T1000 (cell line): ENCODE measurements at regions not wholly inside any gene's neighbourhood (a gene's known extent, or its start where the extent isn't known, plus 50 kb on each side); places are given as distances from the start of the nearest gene placed in this dataset.

Experiments
- DNase-seq: peaks from one replicate; lab custom pipeline; 2025; ENCODE audit warnings: mixed read lengths; lab: John Stamatoyannopoulos, UW

- no peak for DNase-seq
Observed at GRCh38 chr10:78481842-78482241, 448.2 kb downstream of the RPS24 start.

DNA sequence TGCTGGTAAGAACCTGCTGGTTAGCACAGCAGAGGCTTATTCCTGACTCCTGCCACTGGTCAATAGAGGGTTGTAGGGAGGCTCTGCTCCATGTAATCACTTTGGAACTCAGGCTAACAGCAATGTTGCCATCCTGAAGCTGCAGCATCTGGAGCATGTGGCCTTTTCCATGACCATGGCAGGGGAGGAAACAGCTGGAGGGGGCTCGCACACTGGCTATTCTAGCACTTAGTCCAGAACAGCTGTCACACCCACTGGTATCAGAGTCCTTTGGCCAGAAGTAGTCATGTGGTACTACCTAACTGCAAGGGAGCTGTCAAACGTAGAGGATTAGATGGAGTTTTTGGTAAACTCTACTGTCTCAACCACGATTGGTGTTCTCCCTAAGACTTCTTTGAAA lies 450.0 kb downstream of the RPS24 start:
- no peak for DNase-seq

- no peak for DNase-seq
Observed at GRCh38 chr10:78489034-78489433, 455.4 kb downstream of the RPS24 start.

GRCh38 chr10:78491812-78492211 lies 458.1 kb downstream of the RPS24 start:
- peak; percentile 46 for DNase-seq

- DNase-seq: no peak
Observed at GRCh38 chr10:78492424-78492823, 458.8 kb downstream of the RPS24 start.

DNA sequence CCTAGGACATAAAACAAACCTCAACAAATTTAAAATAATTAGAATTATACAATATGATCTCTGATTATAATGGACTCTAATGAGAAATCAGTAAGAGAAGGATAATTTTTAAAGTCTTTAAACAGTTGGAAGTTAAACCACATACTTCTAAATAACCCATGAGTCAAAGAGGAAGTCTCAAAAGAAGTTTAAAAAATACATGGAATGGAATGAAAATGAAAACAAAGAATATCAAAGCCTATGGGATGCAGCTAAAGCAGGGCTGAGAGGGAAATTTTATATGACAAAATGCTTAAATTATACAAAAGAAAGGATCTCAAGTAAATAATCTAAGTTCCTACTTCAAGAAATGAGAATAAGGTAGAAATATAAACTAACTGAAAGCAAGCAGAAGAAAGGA lies 460.5 kb downstream of the RPS24 start:
- no peak for DNase-seq

GRCh38 chr10:78502210-78502936 lies 468.7 kb downstream of the RPS24 start:
- DNase-seq: peak; percentile 33

DNA sequence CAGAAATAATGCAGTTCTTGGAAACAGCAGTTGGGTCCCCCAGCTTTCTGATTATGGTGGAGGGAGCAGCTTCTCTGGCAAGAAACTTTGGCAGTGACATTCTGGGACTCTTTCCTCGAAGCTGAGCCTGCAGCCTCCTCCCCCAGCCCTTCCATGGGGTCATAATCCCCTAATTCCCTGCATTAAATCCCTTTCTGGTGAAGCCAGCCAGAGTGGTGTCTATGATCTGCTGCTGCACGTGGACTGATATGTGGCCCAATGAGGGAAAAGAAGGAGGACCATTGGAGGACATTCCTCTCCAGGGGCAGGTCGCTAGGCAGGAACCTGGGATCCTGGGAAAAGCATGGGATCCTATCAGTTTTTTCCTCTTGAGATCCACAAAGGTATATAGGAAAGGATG lies 470.5 kb downstream of the RPS24 start:
- DNase-seq: no peak

GRCh38 chr10:78505657-78506056 lies 472.0 kb downstream of the RPS24 start:
- DNase-seq: no peak

DNA sequence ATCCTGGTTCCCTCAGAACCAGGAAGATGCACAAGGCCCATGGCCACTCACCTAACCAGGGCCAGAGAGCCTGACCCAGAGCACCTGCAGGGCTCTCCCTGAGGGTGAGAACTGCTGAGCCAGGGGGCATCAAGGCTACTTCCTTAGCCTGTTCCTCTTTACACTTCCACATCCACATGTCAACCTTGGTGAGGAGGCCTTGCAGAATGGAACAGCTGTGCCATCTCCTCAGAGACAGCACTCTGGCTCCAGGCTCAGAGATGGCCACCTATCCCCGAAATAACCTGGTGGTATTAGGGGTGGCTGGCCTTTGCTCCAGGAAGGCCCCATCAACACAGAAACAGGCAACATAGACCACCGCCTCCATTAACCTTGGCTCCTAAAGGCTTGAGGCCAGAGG lies 473.0 kb downstream of the RPS24 start:
- DNase-seq: no peak

DNA sequence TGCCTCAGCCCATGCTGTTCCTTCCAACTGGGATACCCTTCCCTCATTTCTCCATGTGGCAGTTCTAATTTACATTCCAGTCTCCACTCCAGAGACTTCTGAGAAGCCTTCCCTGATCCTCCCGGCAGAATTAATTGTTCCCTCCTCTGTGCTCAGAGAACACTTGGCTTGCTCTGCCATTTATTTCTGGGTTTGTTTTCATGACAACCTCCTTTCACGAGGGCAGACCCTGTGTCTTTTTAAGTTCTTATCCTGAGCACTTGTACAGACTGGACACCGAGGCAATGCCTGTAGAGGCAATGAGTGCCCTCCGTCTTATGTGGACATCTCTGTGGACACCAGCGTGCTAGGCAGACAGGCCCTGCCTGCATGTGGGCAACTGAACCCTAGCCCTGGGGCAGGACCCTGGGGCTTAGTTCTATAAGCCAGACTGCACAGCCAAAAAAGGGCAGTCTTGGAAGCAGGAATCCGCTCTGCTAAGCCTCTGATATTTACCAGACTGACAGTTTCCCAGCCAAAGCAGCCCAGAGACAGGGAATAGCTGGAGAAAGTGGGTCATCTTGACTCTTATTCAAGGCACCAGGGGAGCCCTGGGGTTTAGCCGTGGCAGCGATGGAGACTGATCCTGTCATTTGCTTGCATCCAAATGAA lies 474.0 kb downstream of the RPS24 start:
- DNase-seq: no peak

DNA sequence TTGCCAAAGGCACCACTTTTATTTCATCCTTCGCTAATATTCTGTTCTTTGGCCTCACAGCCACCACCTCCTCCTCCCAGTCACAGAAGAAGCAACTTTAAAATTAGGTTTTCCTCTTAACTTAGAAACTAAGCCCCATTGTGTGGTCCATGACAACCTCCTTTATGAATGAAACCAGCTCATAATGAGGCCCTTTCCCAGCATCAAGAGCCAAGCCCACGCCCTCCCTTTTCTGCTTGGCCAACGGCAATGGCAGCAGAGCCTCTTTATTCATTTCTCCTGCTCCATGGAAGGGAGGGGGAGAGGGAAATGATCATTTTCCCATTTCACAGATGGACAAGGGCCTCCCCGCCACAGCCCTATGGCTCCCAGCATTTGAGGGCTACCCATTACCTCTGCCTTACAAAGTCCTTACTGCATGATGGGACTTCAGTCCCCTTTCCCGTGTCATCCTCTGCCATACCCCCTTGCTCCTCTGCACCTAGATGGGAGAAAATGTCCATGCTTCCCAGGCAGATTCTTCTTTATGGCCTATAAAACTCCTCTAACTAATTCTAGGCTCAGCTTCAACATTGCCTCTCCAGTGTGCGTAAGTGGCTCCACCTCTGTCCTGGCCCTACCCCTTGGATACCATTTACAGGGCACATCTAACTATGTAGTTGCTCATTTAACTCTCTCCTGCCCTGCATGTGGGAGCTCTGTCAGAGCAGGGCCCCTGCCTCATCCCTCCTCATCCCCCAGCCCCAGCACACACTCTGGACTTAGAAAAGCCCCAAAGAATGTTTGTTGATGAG lies 475.5 kb downstream of the RPS24 start:
- no peak for DNase-seq

GRCh38 chr10:78510566-78511323 lies 477.1 kb downstream of the RPS24 start:
- DNase-seq: no peak

DNA sequence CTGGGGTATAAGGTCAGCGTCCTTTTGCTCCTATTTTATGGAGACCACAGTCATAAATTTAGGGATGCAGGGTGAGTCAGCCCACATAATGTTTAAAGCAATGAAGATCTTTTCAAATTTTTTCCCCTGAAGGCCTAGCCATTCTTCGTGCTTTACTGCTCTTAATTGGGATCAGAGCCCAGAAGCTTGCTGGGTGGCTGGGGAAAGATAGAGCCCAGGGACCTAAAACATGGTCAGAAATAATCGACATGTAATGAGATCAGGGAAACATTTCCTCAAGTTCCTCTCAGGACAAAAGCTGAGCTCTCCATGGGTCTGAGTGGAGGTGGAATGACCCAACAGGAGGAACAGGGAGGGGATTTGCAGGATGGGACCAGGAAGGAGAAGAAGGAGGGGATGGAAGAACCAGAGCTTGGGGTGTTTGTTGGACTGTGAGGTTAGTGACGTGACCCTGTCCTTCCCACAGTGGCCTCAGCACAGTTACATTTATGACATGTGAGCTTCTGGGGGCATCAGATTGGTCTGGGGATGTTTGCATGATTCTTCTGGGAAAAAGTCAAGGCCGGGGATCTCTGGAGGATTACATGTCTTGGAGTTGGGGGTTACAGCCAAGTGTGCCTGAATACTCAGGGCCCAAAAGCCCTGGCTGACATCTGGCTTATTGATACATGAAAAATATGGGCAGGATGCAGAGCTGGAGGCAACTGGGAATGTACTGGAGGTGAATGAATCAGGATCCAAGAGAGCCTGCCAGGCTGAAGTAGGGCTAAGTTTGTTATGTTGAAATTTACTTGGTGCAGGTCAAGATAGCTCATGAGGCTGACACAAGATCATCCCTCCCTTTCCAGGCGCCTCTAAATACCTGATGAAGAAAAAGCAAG lies 477.9 kb downstream of the RPS24 start:
- DNase-seq: no peak

DNA sequence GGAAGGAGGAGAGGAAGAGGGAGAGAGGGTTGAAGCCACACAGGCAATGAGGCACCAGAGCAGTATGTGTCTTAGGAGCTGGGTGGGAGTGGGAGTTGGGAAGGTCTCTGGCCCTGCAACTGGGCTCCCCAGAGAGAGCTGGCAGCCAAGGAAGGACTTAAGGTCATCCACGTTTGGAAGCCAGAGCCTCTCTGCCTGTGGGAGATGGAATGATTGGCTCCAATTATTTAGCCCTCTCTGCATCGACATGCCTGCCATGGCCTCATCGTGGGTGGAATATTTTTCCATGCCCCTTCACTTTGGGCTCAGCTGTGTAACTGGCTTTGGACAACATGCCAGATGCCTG lies 478.5 kb downstream of the RPS24 start:
- DNase-seq: no peak

DNA sequence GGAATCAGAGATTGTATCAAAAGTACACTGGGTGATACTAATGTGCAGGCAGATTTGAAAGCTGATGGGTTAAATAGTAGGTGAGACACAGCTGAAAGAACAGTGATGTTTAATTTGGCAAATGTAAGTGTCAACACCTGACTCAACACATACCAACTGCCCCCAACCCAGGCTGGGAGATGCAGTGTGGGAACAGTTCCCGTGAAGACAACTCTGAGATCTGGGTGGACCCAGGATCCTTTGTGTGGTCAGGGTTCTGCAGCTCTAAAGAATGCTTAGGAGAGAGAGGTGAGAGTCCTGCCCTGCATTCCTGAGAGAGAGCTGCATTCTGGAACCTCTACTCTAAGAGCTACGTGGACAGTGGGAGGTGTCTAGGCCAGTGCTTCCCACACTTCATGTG lies 479.7 kb downstream of the RPS24 start:
- DNase-seq: no peak

GRCh38 chr10:78513986-78514385 lies 480.3 kb downstream of the RPS24 start:
- DNase-seq: no peak

GRCh38 chr10:78514459-78514858 lies 480.8 kb downstream of the RPS24 start:
- no peak for DNase-seq

GRCh38 chr10:78515038-78515872 lies 481.6 kb downstream of the RPS24 start:
- peak; percentile 7 for DNase-seq

GRCh38 chr10:78515873-78516153 lies 482.1 kb downstream of the RPS24 start:
- no peak for DNase-seq

DNA sequence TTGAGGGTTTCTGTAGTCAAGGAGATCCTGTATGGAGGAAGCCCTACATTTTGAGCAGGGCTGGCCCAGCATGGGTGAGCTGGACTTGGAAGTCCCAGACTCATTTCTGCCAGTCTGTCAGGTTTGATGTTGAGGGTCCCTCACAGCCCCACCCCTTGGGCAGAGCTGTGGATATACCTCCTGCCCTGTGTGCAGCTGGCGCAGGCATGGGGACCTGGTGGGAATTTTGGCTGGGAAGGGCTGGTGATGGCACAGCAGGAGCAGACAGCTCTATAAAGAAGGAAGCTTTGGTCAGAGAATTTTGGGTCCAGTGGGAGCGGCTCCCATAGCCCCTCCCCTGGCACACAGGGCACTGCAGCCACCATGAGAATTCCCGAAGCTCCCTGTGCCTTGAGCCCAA lies 482.6 kb downstream of the RPS24 start:
- DNase-seq: no peak
